Urinary bladder (tissue), 3 donors: ENCODE measurements at regions not wholly inside any gene's neighbourhood (a gene's known extent, or its start where the extent isn't known, plus 50 kb on each side); places are given as distances from the start of the nearest gene placed in this dataset.
"Not testable (repeated sequence)": the region's sequence is repeated elsewhere in the genome, so short reads cannot be mapped to it uniquely, and the experiment has no call there.

Experiments used
- DNase-seq: peaks from one replicate; pipeline ENCODE4 v3.0.0-alpha.2; 2015; ENCODE audit errors: extremely low spot score
- H3K27ac ChIP-seq: one replicate; pipeline ENCODE4 v1.5.1; 2013; ENCODE audit warnings: low read depth, mild to moderate bottlenecking, moderate library complexity
- H3K36me3 ChIP-seq: one replicate; pipeline ENCODE4 v1.6.1; 2013; ENCODE audit warnings: mild to moderate bottlenecking, moderate library complexity; ENCODE audit not compliant: insufficient read depth
- H3K4me1 ChIP-seq: one replicate; pipeline ENCODE4 v1.6.1; 2013; ENCODE audit warnings: mild to moderate bottlenecking, moderate library complexity; ENCODE audit not compliant: insufficient read depth
- H3K4me3 ChIP-seq: one replicate; pipeline ENCODE4 v1.5.1; 2013; ENCODE audit warnings: low read depth, low read length
- WGBS: extraction: QIAGEN DNeasy Blood & Tissue Kit; methylation state at CpG from one replicate; pipeline ENCODE4 v1.1.7; 2013; 5-methylcytosine and 5-hydroxymethylcytosine counted together
- donor health status: healthy with polysubstance abuse.
- donor health status: healthy.

- Histone ChIP-seq H3K36me3 (no peaks in the 10 kb centered on the region), H3K4me3 (no peak overlapping the region), H3K27ac (no peak overlapping the region), H3K4me1 (no peaks in the 10 kb centered on the region)
- DNase-seq = no peak
These were observed 131.4 kb upstream of the NR2F2 start for GRCh38 chr15:96199111-96199510.

- no peak overlapping the region for H3K4me3 ChIP-seq
- H3K27ac ChIP-seq = no peak overlapping the region
- DNase-seq = no peak
- no peaks in the 10 kb centered on the region for H3K4me1 ChIP-seq
- 85% methylated on average over 9 of the region's 9 CpGs for WGBS
- no peaks in the 10 kb centered on the region for H3K36me3 ChIP-seq
These were observed 130.0 kb upstream of the NR2F2 start for GRCh38 chr15:96200357-96200967.

GRCh38 chr15:96201696-96202095 is 128.8 kb upstream of the NR2F2 start:
- Histone ChIP-seq H3K4me3 (no peak overlapping the region), H3K36me3 (no peaks in the 10 kb centered on the region), H3K4me1 (no peaks in the 10 kb centered on the region), H3K27ac (no peak overlapping the region)
- no peak for DNase-seq
- 97% methylated on average over 2 of the region's 2 CpGs for WGBS

- WGBS = 100% methylated on average over 1 of the region's 1 CpG
- not testable (repeated sequence) for H3K27ac ChIP-seq, H3K4me1 ChIP-seq, DNase-seq, H3K36me3 ChIP-seq, H3K4me3 ChIP-seq
These were observed 124.9 kb upstream of the NR2F2 start for GRCh38 chr15:96205588-96205987.

- no peak overlapping the region for H3K27ac ChIP-seq
- H3K4me1 ChIP-seq = no peaks in the 10 kb centered on the region
- no peaks in the 10 kb centered on the region for H3K36me3 ChIP-seq
- no peak for DNase-seq
- WGBS = 58% methylated on average over 2 of the region's 2 CpGs
- H3K4me3 ChIP-seq = no peak overlapping the region
These were observed 123.0 kb upstream of the NR2F2 start for GRCh38 chr15:96207377-96208006.

- Histone ChIP-seq H3K27ac (no peak overlapping the region), H3K4me3 (no peak overlapping the region), H3K36me3 (no peaks in the 10 kb centered on the region), H3K4me1 (no peaks in the 10 kb centered on the region)
- no peak for DNase-seq
- WGBS = 88% methylated on average over 8 of the region's 8 CpGs
These were observed 121.2 kb upstream of the NR2F2 start for GRCh38 chr15:96209285-96209735.

- WGBS = 57% methylated on average over 2 of the region's 2 CpGs
- no peak for DNase-seq
- Histone ChIP-seq H3K36me3 (no peaks in the 10 kb centered on the region), H3K4me3 (no peak overlapping the region), H3K27ac (no peak overlapping the region), H3K4me1 (no peaks in the 10 kb centered on the region)
These were observed 117.5 kb upstream of the NR2F2 start for GRCh38 chr15:96213045-96213444.

- no peak for DNase-seq
- Histone ChIP-seq H3K4me3 (no peak overlapping the region), H3K27ac (no peak overlapping the region), H3K4me1 (no peaks in the 10 kb centered on the region), H3K36me3 (no peaks in the 10 kb centered on the region)
- 70% methylated on average over 4 of the region's 4 CpGs for WGBS
These were observed 116.6 kb upstream of the NR2F2 start for GRCh38 chr15:96213896-96214295.

GRCh38 chr15:96216481-96216880 is 114.0 kb upstream of the NR2F2 start:
- H3K4me1 ChIP-seq, H3K4me3 ChIP-seq, DNase-seq, H3K27ac ChIP-seq, H3K36me3 ChIP-seq: not testable (repeated sequence)
- WGBS = no CpG with 5 or more reads among the region's 1 CpG

GRCh38 chr15:96217983-96218382 is 112.5 kb upstream of the NR2F2 start:
- 98% methylated on average over 1 of the region's 1 CpG for WGBS
- no peak for DNase-seq
- no peak overlapping the region for H3K27ac ChIP-seq
- no peak overlapping the region for H3K4me3 ChIP-seq
- no peaks in the 10 kb centered on the region for H3K4me1 ChIP-seq
- no peaks in the 10 kb centered on the region for H3K36me3 ChIP-seq

- no peak for DNase-seq
- Histone ChIP-seq H3K4me3 (no peak overlapping the region), H3K36me3 (no peaks in the 10 kb centered on the region), H3K4me1 (no peaks in the 10 kb centered on the region), H3K27ac (no peak overlapping the region)
- 76% methylated on average over 5 of the region's 5 CpGs for WGBS
These were observed 111.7 kb upstream of the NR2F2 start for GRCh38 chr15:96218623-96219455.

- no peaks in the 10 kb centered on the region for H3K36me3 ChIP-seq
- H3K4me3 ChIP-seq = no peak overlapping the region
- H3K4me1 ChIP-seq = no peaks in the 10 kb centered on the region
- 83% methylated on average over 3 of the region's 3 CpGs for WGBS
- DNase-seq = no peak
- no peak overlapping the region for H3K27ac ChIP-seq
These were observed 110.8 kb upstream of the NR2F2 start for GRCh38 chr15:96219681-96220080.

- DNase-seq = no peak
These were observed 109.8 kb upstream of the NR2F2 start for GRCh38 chr15:96220657-96221056.

GRCh38 chr15:96222981-96223380 is 107.5 kb upstream of the NR2F2 start:
- 68% methylated on average over 10 of the region's 10 CpGs for WGBS
- H3K36me3 ChIP-seq = no peaks in the 10 kb centered on the region
- no peak for DNase-seq
- H3K4me1 ChIP-seq = no peaks in the 10 kb centered on the region
- H3K4me3 ChIP-seq = no peak overlapping the region
- H3K27ac ChIP-seq = no peak overlapping the region

More at GRCh38 chr15:96220657-96221056, 109.8 kb upstream of the NR2F2 start:
- WGBS = 94% methylated on average over 3 of the region's 3 CpGs
- Histone ChIP-seq H3K4me1 (no peaks in the 10 kb centered on the region), H3K27ac (no peak overlapping the region), H3K4me3 (no peak overlapping the region), H3K36me3 (no peaks in the 10 kb centered on the region)
